ENCODE measurements at regions not wholly inside any gene's neighbourhood (a gene's known extent, or its start where the extent isn't known, plus 50 kb on each side); places are given as distances from the start of the nearest gene placed in this dataset.

DNA sequence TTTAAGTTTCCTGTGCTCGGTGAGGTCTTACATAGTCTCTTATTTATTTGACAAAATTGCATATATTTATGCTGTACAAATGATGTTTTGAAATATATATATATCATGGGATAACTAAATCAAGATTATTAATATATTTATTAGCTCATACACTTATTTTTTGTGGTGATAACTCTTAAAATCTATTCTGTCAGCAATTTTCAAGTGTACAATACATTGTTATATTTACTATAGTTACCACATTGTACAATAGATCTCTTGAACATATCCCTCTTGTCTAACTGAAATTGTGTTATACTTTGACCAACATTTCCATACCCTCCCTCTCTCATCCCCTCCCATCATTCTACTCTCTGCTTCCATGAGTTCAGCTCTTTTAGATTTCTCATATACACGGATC lies 516.6 kb upstream of the LCORL start:
- TF ChIP-seq POLR2A (IDR thresholded peaks at IDR 0.05; ENCODE audit: low read depth, low read length): no peak
- no peak for FAIRE-seq
- no peak for DNase-seq (ENCODE audit: insufficient read length, low spot score)

DNA sequence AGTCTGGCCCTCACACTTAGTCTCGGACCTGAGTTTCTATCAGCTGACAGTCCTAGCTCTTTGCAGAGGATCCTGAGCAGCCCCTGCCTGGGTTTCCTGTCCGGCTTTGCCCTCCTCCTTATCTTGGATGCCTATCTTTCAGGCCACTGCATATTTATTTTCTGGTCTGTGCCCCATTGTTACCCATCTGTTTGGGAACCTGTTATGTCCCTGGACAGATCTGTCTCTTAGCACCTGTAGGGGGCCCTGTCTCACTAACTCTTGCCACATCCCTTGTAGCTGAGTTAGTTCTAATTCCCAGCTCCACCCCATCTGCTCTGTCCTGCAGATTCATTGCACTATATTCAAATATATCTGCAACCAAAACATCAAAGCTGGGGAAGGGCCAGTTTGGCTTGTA lies 514.9 kb upstream of the LCORL start:
- FAIRE-seq (no peak), DNase-seq (ENCODE audit: insufficient read length, low spot score) (no peak)
- TF ChIP-seq POLR2A (IDR thresholded peaks at IDR 0.05; ENCODE audit: low read depth, low read length): no peak

DNA sequence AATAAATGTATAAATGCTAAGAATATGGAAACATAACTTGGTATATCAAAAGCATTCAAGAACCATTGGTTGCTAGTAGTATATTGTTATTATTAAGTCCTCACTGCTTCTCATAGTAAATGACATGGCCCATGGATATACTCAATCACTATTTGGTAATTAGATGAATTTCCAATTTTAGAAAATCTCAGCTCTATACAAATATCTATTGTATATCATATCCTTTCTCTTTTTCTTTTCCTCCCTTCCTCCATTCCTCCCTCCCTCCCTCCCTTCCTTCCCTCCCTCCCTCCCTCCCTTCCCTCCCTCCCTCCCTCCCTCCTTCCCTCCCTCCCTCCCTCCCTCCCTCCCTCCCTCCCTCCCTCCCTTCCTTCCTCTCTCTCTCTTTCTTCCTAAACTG lies 514.4 kb upstream of the LCORL start:
- DNase-seq (ENCODE audit: insufficient read length, low spot score): no peak
- TF ChIP-seq POLR2A (IDR thresholded peaks at IDR 0.05; ENCODE audit: low read depth, low read length): no peak
- no peak for FAIRE-seq

DNA sequence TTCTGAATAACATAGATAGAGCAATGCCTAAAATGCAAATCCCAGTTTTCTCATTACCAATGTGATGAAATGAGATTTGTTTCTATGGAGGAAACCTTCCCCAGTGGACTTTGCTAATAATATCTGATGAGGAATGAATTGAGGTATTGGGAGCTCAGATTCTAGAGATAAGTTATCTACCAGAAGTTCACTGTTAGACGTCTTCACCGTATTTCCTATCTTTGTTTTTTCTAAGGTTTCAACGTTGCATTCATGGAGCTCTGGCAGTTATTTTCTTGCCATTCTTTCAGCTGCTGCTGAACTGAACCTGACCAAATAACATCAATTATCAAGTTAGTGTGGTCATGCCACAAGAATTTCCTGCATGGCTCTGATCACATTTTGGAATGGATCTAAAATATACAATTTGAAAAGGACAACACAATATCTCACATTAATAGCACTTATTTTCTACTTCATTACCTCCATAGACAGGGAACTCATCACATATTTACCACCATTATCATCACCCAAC lies 511.8 kb upstream of the LCORL start:
- TF ChIP-seq POLR2A (IDR thresholded peaks at IDR 0.05; ENCODE audit: low read depth, low read length): no peak
- FAIRE-seq (no peak), DNase-seq (ENCODE audit: insufficient read length, low spot score) (no peak)

DNA sequence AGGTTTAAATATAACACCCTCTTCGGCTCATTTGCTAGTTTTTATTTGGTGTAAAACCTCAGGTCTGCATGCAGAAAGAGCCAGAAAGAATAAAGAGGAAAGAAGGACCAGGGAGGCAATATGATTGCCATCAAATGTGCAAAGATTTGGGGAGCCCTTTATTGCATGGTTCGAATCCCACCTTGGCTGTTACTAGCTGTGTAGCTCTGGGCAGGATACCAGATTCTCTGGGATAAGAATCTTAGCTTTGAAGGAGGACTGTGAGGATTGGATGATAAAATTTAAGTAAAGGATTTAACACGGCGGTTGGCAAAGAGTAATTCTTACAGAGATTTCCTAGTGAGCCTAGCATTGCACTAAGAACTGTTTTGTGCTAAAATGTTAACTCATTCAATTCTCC lies 510.2 kb upstream of the LCORL start:
- no peak for DNase-seq (ENCODE audit: insufficient read length, low spot score)
- no peak for TF ChIP-seq POLR2A (IDR thresholded peaks at IDR 0.05; ENCODE audit: low read depth, low read length)
- FAIRE-seq: no peak

DNA sequence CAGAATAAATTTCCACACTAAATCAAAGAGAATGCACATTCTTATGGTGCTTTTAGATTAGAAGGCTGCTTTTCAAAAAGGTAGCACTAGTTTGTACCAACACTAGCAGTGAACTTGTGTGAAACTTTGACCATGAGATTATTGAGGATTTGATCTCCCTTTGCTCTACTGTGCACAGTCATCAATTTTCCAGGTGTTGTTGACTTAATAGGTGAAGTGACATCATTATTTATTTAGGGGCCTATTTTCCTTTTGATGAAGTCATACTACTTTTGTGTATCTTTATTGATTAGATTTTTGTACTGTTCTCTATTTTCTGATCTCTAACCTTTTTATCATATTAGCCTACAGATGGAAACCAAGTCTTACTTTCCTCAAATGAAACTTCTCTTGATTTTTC lies 507.9 kb upstream of the LCORL start:
- TF ChIP-seq POLR2A (IDR thresholded peaks at IDR 0.05; ENCODE audit: low read depth, low read length): no peak
- no peak for DNase-seq (ENCODE audit: insufficient read length, low spot score)
- no peak for FAIRE-seq

DNA sequence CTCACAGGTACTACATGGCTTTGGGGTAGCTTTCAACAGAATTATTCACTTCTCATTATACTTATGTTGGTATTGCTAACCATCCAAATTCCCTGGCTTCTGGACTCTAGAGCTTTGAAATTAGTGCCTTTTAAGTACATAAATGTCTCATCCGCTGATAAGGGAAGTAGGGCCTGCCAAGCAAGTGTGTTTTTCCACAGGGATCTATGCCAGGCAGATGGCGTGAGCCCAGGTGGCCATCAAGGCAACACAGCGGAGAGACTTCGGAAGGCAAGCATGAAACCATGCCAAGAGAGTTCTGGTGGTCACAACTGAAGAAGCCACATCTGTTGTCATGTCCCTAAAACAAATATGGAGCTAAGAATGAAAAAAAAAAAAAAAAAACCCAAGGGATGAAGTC lies 503.1 kb upstream of the LCORL start:
- DNase-seq (ENCODE audit: insufficient read length, low spot score): no peak
- no peak for TF ChIP-seq POLR2A (IDR thresholded peaks at IDR 0.05; ENCODE audit: low read depth, low read length)
- FAIRE-seq: no peak

DNA sequence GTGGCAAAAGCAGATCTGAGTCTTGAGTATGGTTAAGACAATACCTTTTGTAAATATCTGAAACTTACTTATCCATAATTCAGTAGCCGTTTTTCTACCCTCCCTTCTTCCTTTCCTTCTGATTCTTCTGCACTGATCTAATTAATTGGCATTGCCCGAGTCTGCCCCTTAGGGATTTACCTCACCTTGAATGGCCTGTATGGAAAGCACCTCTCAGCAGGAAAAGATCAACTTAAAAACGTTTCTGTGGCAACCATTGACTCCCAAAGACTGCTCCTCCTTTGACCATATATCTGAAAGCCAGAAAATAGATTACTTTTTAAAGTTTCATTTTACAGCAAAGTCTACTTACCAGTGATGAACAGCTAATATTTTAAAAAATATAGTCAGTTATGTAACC lies 496.5 kb upstream of the LCORL start:
- DNase-seq (ENCODE audit: insufficient read length, low spot score) (no peak), FAIRE-seq (no peak)
- TF ChIP-seq POLR2A (IDR thresholded peaks at IDR 0.05; ENCODE audit: low read depth, low read length): no peak

DNA sequence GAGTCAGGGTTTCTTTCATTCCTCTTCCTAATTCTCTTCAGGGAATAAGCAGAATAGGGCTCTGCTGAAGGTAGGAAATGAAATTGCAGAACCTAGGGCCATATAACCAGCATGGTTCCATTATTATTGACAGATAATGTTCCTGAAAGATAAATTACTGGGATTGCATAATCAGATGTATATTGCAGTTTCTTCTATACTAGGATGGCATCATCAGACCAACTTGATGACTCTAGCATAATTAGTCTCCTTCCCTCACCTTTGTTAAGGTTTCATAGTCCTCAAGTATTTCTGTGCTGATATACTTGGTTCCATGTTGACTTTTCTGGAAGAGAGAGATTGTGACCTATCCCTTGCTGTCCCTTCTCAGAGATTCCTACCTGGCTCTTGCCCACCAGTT lies 492.3 kb upstream of the LCORL start:
- no peak for TF ChIP-seq POLR2A (IDR thresholded peaks at IDR 0.05; ENCODE audit: low read depth, low read length)
- FAIRE-seq: no peak
- DNase-seq (ENCODE audit: insufficient read length, low spot score): no peak

DNA sequence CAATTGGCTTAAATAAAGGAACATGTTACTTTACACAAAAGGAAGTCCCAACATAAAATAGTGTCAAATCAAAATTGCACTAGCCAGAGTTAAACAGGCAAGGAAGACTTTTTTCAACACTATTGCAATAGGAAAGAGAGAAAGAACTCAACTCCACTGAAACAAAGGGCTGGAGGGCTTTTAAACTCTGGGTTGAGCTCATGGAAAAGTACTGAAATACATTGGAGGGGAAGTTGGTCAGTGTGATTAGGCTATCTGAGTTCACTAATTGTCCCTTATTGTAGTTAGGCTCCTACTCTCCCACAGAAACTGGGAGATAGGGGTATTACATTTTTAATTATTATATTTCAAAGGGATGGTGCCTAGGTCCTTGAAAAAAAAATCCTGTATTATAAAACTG lies 491.2 kb upstream of the LCORL start:
- DNase-seq (ENCODE audit: insufficient read length, low spot score) (no peak), FAIRE-seq (no peak)
- TF ChIP-seq POLR2A (IDR thresholded peaks at IDR 0.05; ENCODE audit: low read depth, low read length): no peak

DNA sequence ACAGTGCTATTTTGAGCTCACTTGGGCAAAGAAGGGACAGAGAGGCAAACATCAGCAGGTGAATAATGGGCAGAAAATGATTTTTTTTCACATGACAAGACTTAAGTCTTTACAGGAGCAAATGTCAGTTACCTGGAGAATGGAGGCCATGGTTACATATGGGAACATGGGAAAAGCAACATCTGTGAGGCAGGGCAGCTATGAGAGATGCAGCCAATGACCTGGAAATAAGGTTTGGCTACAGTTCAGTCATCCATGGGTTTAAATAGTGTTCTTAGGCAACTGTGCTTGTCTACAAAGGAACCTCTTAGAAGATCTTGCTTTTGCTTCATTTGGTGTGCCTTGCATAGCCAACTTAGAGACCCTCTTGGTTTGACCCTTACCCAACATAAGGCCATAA lies 490.2 kb upstream of the LCORL start:
- no peak for TF ChIP-seq POLR2A (IDR thresholded peaks at IDR 0.05; ENCODE audit: low read depth, low read length)
- no peak for FAIRE-seq
- DNase-seq (ENCODE audit: insufficient read length, low spot score): no peak

DNA sequence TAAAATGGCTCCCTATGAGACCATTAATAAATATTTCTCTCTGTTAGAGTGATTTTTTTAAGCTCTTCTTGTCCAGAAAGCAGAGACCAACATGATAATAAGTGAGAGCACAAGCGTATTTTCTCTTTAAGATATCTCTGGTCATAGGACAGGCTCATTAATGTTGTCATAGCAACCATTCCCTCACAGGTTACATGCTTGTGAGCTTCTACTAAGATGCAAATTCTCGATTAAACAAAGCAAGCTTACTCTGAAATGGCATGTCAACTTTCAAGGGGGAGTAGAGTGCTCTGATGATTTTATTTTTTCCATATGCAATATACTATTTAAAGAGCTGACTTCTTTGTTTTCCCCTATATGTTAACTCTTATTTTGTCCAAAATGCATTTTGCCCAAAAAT lies 487.2 kb upstream of the LCORL start:
- DNase-seq (ENCODE audit: insufficient read length, low spot score) (no peak), FAIRE-seq (no peak)
- TF ChIP-seq POLR2A (IDR thresholded peaks at IDR 0.05; ENCODE audit: low read depth, low read length): no peak

DNA sequence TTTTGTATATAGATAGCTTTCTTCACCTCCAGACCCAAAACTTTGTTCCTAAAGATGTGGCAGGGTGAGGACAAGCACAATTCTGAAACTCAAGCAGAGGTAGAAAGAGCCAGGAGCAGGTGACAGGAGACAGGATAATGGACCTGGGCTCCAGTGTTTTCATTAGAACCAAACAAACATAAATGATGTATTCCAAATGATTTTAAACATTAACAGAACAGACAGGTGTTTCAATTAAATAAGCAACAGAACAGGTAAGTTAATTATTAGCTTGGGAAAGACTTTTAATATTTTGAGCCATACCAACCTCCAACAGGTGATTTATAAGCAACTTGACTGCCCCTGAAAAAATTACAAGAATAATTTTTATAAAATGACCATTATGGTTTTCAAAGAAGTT lies 459.4 kb upstream of the LCORL start:
- TF ChIP-seq POLR2A (IDR thresholded peaks at IDR 0.05; ENCODE audit: low read depth, low read length): no peak
- DNase-seq (ENCODE audit: insufficient read length, low spot score) (no peak), FAIRE-seq (no peak)

DNA sequence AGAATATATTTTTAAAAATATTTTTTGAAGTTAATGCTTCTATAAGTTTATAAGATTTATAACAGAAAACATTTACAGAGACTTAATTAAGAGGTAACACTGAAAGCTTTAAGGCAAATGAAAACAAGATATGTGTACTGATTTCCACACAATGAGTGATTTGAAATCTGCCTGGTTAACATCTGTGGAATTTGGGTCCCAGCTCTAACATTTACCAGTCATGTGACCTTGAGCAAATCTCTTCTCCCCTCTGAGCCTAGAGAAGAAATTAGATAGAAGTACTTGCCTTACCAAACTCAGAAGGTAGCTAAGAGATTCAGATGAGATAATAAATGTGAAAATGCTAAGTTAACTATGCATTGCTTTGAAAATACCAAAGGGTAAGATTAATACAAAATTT lies 458.8 kb upstream of the LCORL start:
- TF ChIP-seq POLR2A (IDR thresholded peaks at IDR 0.05; ENCODE audit: low read depth, low read length): no peak
- FAIRE-seq (no peak), DNase-seq (ENCODE audit: insufficient read length, low spot score) (no peak)

DNA sequence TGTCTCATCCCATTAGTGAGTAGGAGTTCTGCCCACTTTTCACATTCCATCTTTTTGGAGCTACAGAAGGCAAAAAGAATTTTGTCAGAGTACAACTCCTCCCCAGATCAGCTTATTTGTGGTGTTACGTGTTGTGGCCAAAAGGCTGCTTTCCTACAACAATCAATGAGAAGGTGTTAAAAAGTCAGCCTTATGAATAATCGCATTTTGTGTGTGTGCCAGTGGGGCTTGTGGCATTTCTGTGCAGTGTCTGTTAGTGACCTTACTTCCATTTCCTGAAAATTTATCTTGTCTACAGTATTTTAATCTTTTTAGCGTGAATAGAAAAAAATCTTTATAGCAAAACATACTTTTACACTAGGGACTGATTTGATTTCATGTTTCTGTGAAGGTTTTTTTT lies 458.3 kb upstream of the LCORL start:
- no peak for TF ChIP-seq POLR2A (IDR thresholded peaks at IDR 0.05; ENCODE audit: low read depth, low read length)
- DNase-seq (ENCODE audit: insufficient read length, low spot score): no peak
- FAIRE-seq: no peak

DNA sequence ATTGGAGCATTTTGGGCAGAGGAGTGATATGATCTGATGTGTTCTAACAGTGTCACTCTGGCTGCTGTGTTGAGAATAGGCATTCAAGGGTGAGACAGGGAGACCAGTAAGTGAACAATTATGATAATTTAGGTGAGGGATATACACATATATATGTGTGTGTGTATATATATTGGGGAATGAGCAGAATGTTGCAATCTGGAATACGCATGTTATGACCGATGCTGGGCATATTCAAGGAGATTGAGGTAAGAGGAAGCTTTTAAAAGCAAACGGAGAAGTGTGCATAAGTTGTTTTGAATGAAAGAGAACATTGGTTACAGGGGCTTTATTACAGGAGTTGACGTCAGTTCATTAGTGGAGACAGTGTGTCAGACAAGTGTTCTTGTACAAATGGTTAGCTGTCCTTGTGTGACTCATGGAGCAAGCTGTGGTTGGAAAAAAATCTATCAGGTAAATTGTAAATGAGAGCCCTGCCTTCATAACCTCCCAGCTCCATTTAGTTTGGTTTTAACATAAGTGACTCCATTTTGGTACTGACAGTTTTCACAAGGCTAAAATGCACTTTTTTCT lies 442.5 kb upstream of the LCORL start:
- no peak for TF ChIP-seq POLR2A (IDR thresholded peaks at IDR 0.05; ENCODE audit: low read depth, low read length)
- FAIRE-seq: no peak
- no peak for DNase-seq (ENCODE audit: insufficient read length, low spot score)

All from H54 (cell line).